Breast epithelium (tissue), 3 donors: ENCODE measurements at regions not wholly inside any gene's neighbourhood (a gene's known extent, or its start where the extent isn't known, plus 50 kb on each side); places are given as distances from the start of the nearest gene placed in this dataset.

Source experiments
- CTCF ChIP-seq, 3 donors: fragments of 450-650 bp; IDR thresholded peaks; one replicate each; pipeline ENCODE4 v1.5.1; 2016 to 2017; ENCODE audit warnings: antibody characterized with exemption in 3 of 3, mild to moderate bottlenecking in 3 of 3, moderate library complexity in 3 of 3
- POLR2A ChIP-seq: fragments of 450-650 bp; IDR thresholded peaks from one replicate; pipeline ENCODE4 v1.6.1; 2016; ENCODE audit warnings: antibody characterized with exemption, mild to moderate bottlenecking, moderate library complexity

GRCh38 chr1:3998086-3998485 is 98.0 kb upstream of the C1orf174 start:
- TF ChIP-seq CTCF (IDR thresholded peaks at IDR 0.05) (no peak), POLR2A (no peak)
